Loucy (cell line): ENCODE measurements at regions not wholly inside any gene's neighbourhood (a gene's known extent, or its start where the extent isn't known, plus 50 kb on each side); places are given as distances from the start of the nearest gene placed in this dataset.

ENCODE experiments used
- CTCF ChIP-seq: fragments of 200-600 bp; sonication (generic); conservative IDR thresholded peaks from 2 replicates; pipeline ENCODE4 v1.5.1; 2014; ENCODE audit warnings: mild to moderate bottlenecking, antibody characterized with exemption, low read length
- EZH2phosphoT487 ChIP-seq: fragments of 200-600 bp; IDR thresholded peaks from 2 replicates; pipeline ENCODE4 v1.6.1; 2018; ENCODE audit warnings: antibody characterized with exemption, mild to moderate bottlenecking, moderate library complexity, borderline replicate concordance

DNA sequence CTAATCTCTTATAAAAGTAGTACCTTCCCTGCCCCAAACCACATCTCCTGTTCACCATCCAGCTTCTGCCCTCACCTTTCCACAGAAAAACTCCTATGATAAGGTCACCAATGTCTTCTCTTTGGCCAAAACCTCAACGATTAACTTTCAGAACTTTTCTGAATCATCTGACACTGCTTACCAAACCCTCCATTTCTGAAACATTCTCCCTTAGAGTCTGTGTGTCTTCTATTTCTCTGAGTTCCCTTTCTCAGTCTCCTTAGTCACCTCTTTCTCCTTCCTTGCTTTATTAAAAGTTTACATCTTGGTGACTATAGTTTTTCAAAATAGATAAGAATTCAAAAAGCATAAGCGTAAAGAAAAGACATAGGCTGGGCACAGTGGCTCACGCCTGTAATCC is 51.3 kb upstream of the SP3 start:
- TF ChIP-seq CTCF (no peak), EZH2phosphoT487 (no peak)
